ENCODE measurements at regions not wholly inside any gene's neighbourhood (a gene's known extent, or its start where the extent isn't known, plus 50 kb on each side); places are given as distances from the start of the nearest gene placed in this dataset.

DNA sequence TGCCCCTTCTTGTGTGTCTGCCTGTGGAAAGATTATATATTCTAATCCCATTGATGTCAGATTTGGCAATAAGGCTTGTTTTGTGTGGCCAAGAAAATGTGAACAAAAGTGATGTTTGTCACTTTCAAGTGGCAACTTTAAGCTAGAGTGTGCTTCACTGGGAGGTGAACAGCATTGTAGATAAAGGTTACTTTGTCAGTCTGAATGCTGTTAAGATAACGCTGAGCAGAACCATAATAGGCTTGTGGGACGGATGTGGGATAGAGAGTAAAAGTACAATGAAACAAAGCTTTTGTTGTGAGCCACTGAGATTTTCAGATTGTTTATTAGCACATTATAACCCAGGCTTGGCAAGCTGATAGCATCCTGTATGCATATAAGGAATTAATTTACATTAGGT, 303.8 kb upstream of the MAN1A1 start:
- TF ChIP-seq FOXK1 (CRISPR knock-in tag; IDR thresholded peaks at IDR 0.05) = no peak
- TF ChIP-seq, protein P1, sequence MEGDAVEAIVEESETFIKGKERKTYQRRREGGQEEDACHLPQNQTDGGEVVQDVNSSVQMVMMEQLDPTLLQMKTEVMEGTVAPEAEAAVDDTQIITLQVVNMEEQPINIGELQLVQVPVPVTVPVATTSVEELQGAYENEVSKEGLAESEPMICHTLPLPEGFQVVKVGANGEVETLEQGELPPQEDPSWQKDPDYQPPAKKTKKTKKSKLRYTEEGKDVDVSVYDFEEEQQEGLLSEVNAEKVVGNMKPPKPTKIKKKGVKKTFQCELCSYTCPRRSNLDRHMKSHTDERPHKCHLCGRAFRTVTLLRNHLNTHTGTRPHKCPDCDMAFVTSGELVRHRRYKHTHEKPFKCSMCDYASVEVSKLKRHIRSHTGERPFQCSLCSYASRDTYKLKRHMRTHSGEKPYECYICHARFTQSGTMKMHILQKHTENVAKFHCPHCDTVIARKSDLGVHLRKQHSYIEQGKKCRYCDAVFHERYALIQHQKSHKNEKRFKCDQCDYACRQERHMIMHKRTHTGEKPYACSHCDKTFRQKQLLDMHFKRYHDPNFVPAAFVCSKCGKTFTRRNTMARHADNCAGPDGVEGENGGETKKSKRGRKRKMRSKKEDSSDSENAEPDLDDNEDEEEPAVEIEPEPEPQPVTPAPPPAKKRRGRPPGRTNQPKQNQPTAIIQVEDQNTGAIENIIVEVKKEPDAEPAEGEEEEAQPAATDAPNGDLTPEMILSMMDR (IDR thresholded peaks at IDR 0.05) = no peak
- no peak for TF ChIP-seq MAX (CRISPR knock-in tag; IDR thresholded peaks at IDR 0.05)
- TF ChIP-seq IRF2 (CRISPR knock-in tag; IDR thresholded peaks at IDR 0.05; ENCODE audit: borderline replicate concordance, low read depth) = no peak
- TF ChIP-seq NFE2L1 (CRISPR knock-in tag; IDR thresholded peaks at IDR 0.05) = no peak
- TF ChIP-seq JUN (CRISPR knock-in tag; IDR thresholded peaks at IDR 0.05) = no peak
- no peak for TF ChIP-seq TP53 (CRISPR knock-in tag; IDR thresholded peaks at IDR 0.05)
- TF ChIP-seq, protein P2, sequence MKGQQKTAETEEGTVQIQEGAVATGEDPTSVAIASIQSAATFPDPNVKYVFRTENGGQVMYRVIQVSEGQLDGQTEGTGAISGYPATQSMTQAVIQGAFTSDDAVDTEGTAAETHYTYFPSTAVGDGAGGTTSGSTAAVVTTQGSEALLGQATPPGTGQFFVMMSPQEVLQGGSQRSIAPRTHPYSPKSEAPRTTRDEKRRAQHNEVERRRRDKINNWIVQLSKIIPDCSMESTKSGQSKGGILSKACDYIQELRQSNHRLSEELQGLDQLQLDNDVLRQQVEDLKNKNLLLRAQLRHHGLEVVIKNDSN (CRISPR knock-in tag; IDR thresholded peaks at IDR 0.05) = no peak
- TF ChIP-seq ATF3 (CRISPR knock-in tag; conservative IDR thresholded peaks at IDR 0.05) = no peak
- TF ChIP-seq ZNF232 (CRISPR knock-in tag; IDR thresholded peaks at IDR 0.05) = no peak
